Prostate gland (tissue), 2 donors: ENCODE measurements at regions not wholly inside any gene's neighbourhood (a gene's known extent, or its start where the extent isn't known, plus 50 kb on each side); places are given as distances from the start of the nearest gene placed in this dataset.

Experiments
- DNase-seq: peaks from one replicate; pipeline ENCODE4 v3.0.0-alpha.2; 2019; ENCODE audit warnings: low spot score
- H3K27ac ChIP-seq, 2 donors: fragments of 200-600 bp; sonication (generic); 2 replicates each; pipeline ENCODE4 v1.5.1; 2017 to 2019
- H3K27me3 ChIP-seq: fragments of 200-600 bp; sonication (generic); replicated peaks from 2 replicates; pipeline ENCODE4 v1.5.1; 2019; ENCODE audit not compliant: insufficient read depth
- H3K36me3 ChIP-seq, 2 donors: fragments of 200-600 bp; sonication (generic); 1 replicate in 1 of 2; 2 replicates in 1 of 2; pipeline versions ENCODE4 v1.5.1 to v1.8.1; 2017 to 2019
- H3K4me1 ChIP-seq: fragments of 200-600 bp; sonication (generic); replicated peaks from 2 replicates; pipeline ENCODE4 v1.5.1; 2019
- H3K4me3 ChIP-seq, 2 donors: fragments of 200-600 bp; sonication (generic); 2 replicates each; pipeline ENCODE4 v1.5.1; 2017 to 2019
- H3K9me3 ChIP-seq: fragments of 200-600 bp; sonication (generic); 2 replicates; pipeline ENCODE4 v1.5.1; 2017
- POLR2A ChIP-seq: fragments of 450-650 bp; IDR thresholded peaks from one replicate; pipeline ENCODE4 v1.6.1; 2016; ENCODE audit warnings: antibody characterized with exemption, mild to moderate bottlenecking
- POLR2AphosphoS5 ChIP-seq: sonication (generic); formaldehyde crosslinking; IDR thresholded peaks from one replicate; pipeline ENCODE4 v1.6.1; 2017; ENCODE audit warnings: antibody characterized with exemption
- WGBS: methylation state at CpG from one replicate; pipeline ENCODE4 v1.1.5; 2018; 5-methylcytosine and 5-hydroxymethylcytosine counted together
- intact Hi-C: fragments of 100-400 bp; cut with DNase I; formaldehyde crosslinking; loops from one replicate; pipeline ENCODE4 v1.14.2; 2022
- TF ChIP-seq, protein P1 (sequence below), 4 experiments: fragments of 200-600 bp in 2 of 4; fragments of 450-650 bp in 2 of 4; sonication (generic) in 2 of 4; IDR thresholded peaks; 1 replicate in 3 of 4; 2 replicates in 1 of 4; pipeline ENCODE4 v1.5.1; 2016 to 2019; ENCODE audit warnings: antibody characterized with exemption in 4 of 4, mild to moderate bottlenecking in 2 of 4, moderate library complexity in 2 of 4

- no peak for DNase-seq
- Histone ChIP-seq H3K36me3 (no peaks in the 10 kb centered on the region), H3K9me3 (no peaks in the 10 kb centered on the region), H3K4me3 (no peak overlapping the region), H3K27ac (no peak overlapping the region), H3K4me1 (no peaks in the 10 kb centered on the region), H3K27me3 (no peaks in the 10 kb centered on the region)
- intact Hi-C loops = no loop called here
- TF ChIP-seq POLR2AphosphoS5 (no peak), POLR2A (no peak)
- TF ChIP-seq, protein P1, sequence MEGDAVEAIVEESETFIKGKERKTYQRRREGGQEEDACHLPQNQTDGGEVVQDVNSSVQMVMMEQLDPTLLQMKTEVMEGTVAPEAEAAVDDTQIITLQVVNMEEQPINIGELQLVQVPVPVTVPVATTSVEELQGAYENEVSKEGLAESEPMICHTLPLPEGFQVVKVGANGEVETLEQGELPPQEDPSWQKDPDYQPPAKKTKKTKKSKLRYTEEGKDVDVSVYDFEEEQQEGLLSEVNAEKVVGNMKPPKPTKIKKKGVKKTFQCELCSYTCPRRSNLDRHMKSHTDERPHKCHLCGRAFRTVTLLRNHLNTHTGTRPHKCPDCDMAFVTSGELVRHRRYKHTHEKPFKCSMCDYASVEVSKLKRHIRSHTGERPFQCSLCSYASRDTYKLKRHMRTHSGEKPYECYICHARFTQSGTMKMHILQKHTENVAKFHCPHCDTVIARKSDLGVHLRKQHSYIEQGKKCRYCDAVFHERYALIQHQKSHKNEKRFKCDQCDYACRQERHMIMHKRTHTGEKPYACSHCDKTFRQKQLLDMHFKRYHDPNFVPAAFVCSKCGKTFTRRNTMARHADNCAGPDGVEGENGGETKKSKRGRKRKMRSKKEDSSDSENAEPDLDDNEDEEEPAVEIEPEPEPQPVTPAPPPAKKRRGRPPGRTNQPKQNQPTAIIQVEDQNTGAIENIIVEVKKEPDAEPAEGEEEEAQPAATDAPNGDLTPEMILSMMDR (IDR thresholded peaks at IDR 0.05) = no peak
These were observed 612.8 kb downstream of the RNF144A start for GRCh38 chr2:7530001-7530400.

DNA sequence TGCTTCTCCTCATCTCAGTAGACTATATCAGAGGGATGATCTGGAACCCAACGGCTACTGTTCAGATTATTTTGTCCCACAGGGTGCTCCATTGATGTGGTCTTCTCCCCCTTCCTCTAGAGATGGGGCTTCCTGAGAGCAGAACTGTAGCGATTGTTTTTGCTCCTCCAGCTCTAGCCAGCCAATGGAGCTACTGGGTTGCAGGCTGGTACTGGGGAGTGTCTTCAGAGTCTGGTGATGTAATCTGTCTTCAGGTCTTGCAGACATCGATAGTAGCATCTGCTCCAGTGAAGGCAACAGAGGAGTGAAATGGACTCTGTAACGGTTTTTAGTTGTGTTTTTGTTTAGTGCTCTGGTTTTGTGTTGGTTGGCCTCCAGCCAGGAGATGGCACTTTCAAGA is 621.9 kb downstream of the RNF144A start:
- H3K27ac ChIP-seq = no peak overlapping the region
- H3K4me3 ChIP-seq = no peak overlapping the region
- TF ChIP-seq POLR2A (no peak), POLR2AphosphoS5 (no peak)
- TF ChIP-seq, protein P1 (IDR thresholded peaks at IDR 0.05) = no peak
- no peaks in the 10 kb centered on the region for H3K9me3 ChIP-seq
- H3K36me3 ChIP-seq = no peaks in the 10 kb centered on the region
- DNase-seq = no peak
- no peaks in the 10 kb centered on the region for H3K4me1 ChIP-seq
- no peaks in the 10 kb centered on the region for H3K27me3 ChIP-seq
- intact Hi-C loops = no loop called here
- WGBS = 94% methylated on average over 4 of the region's 4 CpGs

DNA sequence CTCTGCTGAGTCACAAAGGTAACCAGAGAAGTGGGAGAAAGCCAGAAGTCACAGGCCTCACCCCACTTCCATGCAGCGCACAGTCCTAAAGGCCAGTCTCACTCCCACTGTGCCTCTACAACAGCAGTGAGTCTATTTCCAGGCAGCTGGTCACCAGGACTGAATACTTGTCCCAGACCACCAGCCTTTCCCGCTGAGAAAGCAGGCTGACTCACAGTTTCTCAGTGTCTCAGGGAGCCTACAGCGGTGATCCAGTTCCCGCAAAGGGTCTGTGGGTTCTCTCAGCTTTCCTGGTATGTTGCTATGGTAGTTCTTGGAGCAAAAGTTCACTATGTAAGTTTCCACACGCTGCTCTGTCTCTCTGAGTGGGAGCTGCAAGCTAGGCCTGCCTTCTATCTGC is 622.5 kb downstream of the RNF144A start:
- intact Hi-C loops = no loop called here
- Histone ChIP-seq H3K27ac (no peak overlapping the region), H3K4me1 (no peaks in the 10 kb centered on the region), H3K9me3 (no peaks in the 10 kb centered on the region), H3K36me3 (no peaks in the 10 kb centered on the region), H3K4me3 (no peak overlapping the region), H3K27me3 (no peaks in the 10 kb centered on the region)
- 95% methylated on average over 5 of the region's 5 CpGs for WGBS
- DNase-seq = no peak
- TF ChIP-seq, protein P1 (IDR thresholded peaks at IDR 0.05) = no peak
- no peak for TF ChIP-seq POLR2A
- TF ChIP-seq POLR2AphosphoS5 = no peak

- 91% methylated on average over 5 of the region's 5 CpGs for WGBS
- Histone ChIP-seq H3K36me3 (no peaks in the 10 kb centered on the region), H3K9me3 (no peaks in the 10 kb centered on the region), H3K4me3 (no peak overlapping the region), H3K27me3 (no peaks in the 10 kb centered on the region), H3K27ac (no peak overlapping the region), H3K4me1 (no peaks in the 10 kb centered on the region)
- TF ChIP-seq, protein P1 (IDR thresholded peaks at IDR 0.05) = no peak
- TF ChIP-seq POLR2AphosphoS5 = no peak
- TF ChIP-seq POLR2A = no peak
- intact Hi-C loops = no loop called here
- no peak for DNase-seq
These were observed 635.8 kb downstream of the RNF144A start for GRCh38 chr2:7552825-7553570.

DNA sequence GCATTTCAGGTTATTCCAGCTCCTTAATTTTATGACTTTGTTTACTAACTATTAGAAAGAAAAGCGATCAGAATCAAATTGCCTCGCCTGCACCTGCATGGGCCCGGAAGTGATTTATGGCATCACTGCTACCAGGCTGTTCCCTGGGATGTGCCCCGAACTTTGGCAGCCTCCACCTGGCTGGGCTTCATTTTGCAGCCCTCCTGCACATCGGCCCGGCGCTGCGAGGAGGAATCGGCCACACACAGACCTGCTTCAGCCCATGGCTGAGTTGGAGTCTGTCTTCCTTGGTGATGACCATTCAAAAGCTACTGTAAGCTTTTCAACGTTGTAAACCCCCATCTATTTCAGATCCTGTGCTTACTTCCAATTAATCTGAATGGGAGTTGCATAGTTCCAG is 638.0 kb downstream of the RNF144A start:
- 65% methylated on average over 10 of the region's 10 CpGs for WGBS
- intact Hi-C loops = no loop called here
- TF ChIP-seq POLR2A = no peak
- TF ChIP-seq, protein P1 (IDR thresholded peaks at IDR 0.05) = no peak
- no peak for TF ChIP-seq POLR2AphosphoS5
- Histone ChIP-seq H3K27ac (no peak overlapping the region), H3K36me3 (no peaks in the 10 kb centered on the region), H3K9me3 (no peaks in the 10 kb centered on the region), H3K4me1 (no peaks in the 10 kb centered on the region), H3K27me3 (no peaks in the 10 kb centered on the region), H3K4me3 (no peak overlapping the region)
- no peak for DNase-seq
